ENCODE measurements at regions not wholly inside any gene's neighbourhood (a gene's known extent, or its start where the extent isn't known, plus 50 kb on each side); places are given as distances from the start of the nearest gene placed in this dataset.
"Not testable (repeated sequence)": the region's sequence is repeated elsewhere in the genome, so short reads cannot be mapped to it uniquely, and the experiment has no call there.

- Mint-ChIP-seq H3K36me3 (ENCODE audit: insufficient read depth) (no peaks in the 10 kb centered on the region), H3K4me3 (no peak overlapping the region), H3K4me1 (ENCODE audit: low read depth) (no peaks in the 10 kb centered on the region), H3K9me3 (no peaks in the 10 kb centered on the region), H3K27me3 (ENCODE audit: low read depth) (no peaks in the 10 kb centered on the region)
- ATAC-seq (no peak), DNase-seq (no peak)
These were observed 62.8 kb upstream of the GRIA3 start for GRCh38 chrX:123121241-123121640.

- ATAC-seq; H3K27me3 Mint-ChIP-seq (ENCODE audit: low read depth): not testable (repeated sequence)
These were observed 54.3 kb upstream of the GRIA3 start for GRCh38 chrX:123129805-123130204.

More at GRCh38 chrX:123129805-123130204, 54.3 kb upstream of the GRIA3 start:
- not testable (repeated sequence) for H3K4me1 Mint-ChIP-seq (ENCODE audit: low read depth); H3K9me3 Mint-ChIP-seq; H3K4me3 Mint-ChIP-seq; DNase-seq; H3K36me3 Mint-ChIP-seq (ENCODE audit: insufficient read depth)
